ENCODE measurements at regions not wholly inside any gene's neighbourhood (a gene's known extent, or its start where the extent isn't known, plus 50 kb on each side); places are given as distances from the start of the nearest gene placed in this dataset.

GRCh38 chr16:51222016-51222415 lies 70.9 kb upstream of the SALL1 start:
- no peak for DNase-seq

GRCh38 chr16:51211148-51211547 lies 60.1 kb upstream of the SALL1 start:
- no peak for DNase-seq

- DNase-seq = no peak
Observed at GRCh38 chr16:51210087-51210486, 59.0 kb upstream of the SALL1 start.

- no peak for DNase-seq
Observed at GRCh38 chr16:51201604-51202003, 50.5 kb upstream of the SALL1 start.

All from NCI-H2029 (cell line).